ENCODE measurements at regions not wholly inside any gene's neighbourhood (a gene's known extent, or its start where the extent isn't known, plus 50 kb on each side); places are given as distances from the start of the nearest gene placed in this dataset.

- DNase-seq (ENCODE audit: insufficient read length, low spot score, missing footprints) = no peak
- no peaks in the 10 kb centered on the region for H3K4me1 ChIP-seq (ENCODE audit: insufficient read depth, low read length)
- H3K9me3 ChIP-seq (ENCODE audit: low read depth, low read length) = no peaks in the 10 kb centered on the region
- H3K79me2 ChIP-seq (ENCODE audit: insufficient read depth, low read length) = no peaks in the 10 kb centered on the region
- no peak overlapping the region for H3K4me2 ChIP-seq (ENCODE audit: insufficient read depth, low read length)
- no peaks in the 10 kb centered on the region for H3K27me3 ChIP-seq (ENCODE audit: insufficient read depth, low read length)
- no peak for TF ChIP-seq CTCF (IDR thresholded peaks at IDR 0.05; ENCODE audit: extremely low read depth, low read depth, low read length)
- H3K27ac ChIP-seq (ENCODE audit: low read depth, low read length) = no peak overlapping the region
- no peaks in the 10 kb centered on the region for H4K20me1 ChIP-seq (ENCODE audit: insufficient read depth, low read length)
- H3K4me3 ChIP-seq (ENCODE audit: insufficient read depth, low read length) = no peak overlapping the region
- H3K36me3 ChIP-seq (ENCODE audit: insufficient read depth, low read length) = no peaks in the 10 kb centered on the region
- no peak overlapping the region for H2AFZ ChIP-seq (ENCODE audit: low read length)
Measured at GRCh38 chr3:168558728-168559411, 463.1 kb upstream of the GOLIM4 start.

- no peak overlapping the region for H3K27ac ChIP-seq (ENCODE audit: low read depth, low read length)
- H3K27me3 ChIP-seq (ENCODE audit: insufficient read depth, low read length) = no peaks in the 10 kb centered on the region
- no peak for DNase-seq (ENCODE audit: insufficient read length, low spot score, missing footprints)
- no peaks in the 10 kb centered on the region for H3K4me1 ChIP-seq (ENCODE audit: insufficient read depth, low read length)
- no peaks in the 10 kb centered on the region for H3K36me3 ChIP-seq (ENCODE audit: insufficient read depth, low read length)
- no peak for TF ChIP-seq CTCF (IDR thresholded peaks at IDR 0.05; ENCODE audit: extremely low read depth, low read depth, low read length)
- no peaks in the 10 kb centered on the region for H3K9me3 ChIP-seq (ENCODE audit: low read depth, low read length)
- no peak overlapping the region for H3K4me2 ChIP-seq (ENCODE audit: insufficient read depth, low read length)
- no peaks in the 10 kb centered on the region for H4K20me1 ChIP-seq (ENCODE audit: insufficient read depth, low read length)
- H3K79me2 ChIP-seq (ENCODE audit: insufficient read depth, low read length) = no peaks in the 10 kb centered on the region
- no peak overlapping the region for H2AFZ ChIP-seq (ENCODE audit: low read length)
- H3K4me3 ChIP-seq (ENCODE audit: insufficient read depth, low read length) = no peak overlapping the region
Measured at GRCh38 chr3:168552251-168552650, 456.5 kb upstream of the GOLIM4 start.

- Histone ChIP-seq H3K36me3 (ENCODE audit: insufficient read depth, low read length) (no peaks in the 10 kb centered on the region), H3K4me1 (ENCODE audit: insufficient read depth, low read length) (no peaks in the 10 kb centered on the region), H3K27ac (ENCODE audit: low read depth, low read length) (no peak overlapping the region), H3K79me2 (ENCODE audit: insufficient read depth, low read length) (no peaks in the 10 kb centered on the region), H4K20me1 (ENCODE audit: insufficient read depth, low read length) (no peaks in the 10 kb centered on the region), H3K4me2 (ENCODE audit: insufficient read depth, low read length) (no peak overlapping the region), H2AFZ (ENCODE audit: low read length) (no peak overlapping the region), H3K9me3 (ENCODE audit: low read depth, low read length) (no peaks in the 10 kb centered on the region), H3K27me3 (ENCODE audit: insufficient read depth, low read length) (no peaks in the 10 kb centered on the region), H3K4me3 (ENCODE audit: insufficient read depth, low read length) (no peak overlapping the region)
- no peak for TF ChIP-seq CTCF (IDR thresholded peaks at IDR 0.05; ENCODE audit: extremely low read depth, low read depth, low read length)
- DNase-seq (ENCODE audit: insufficient read length, low spot score, missing footprints) = no peak
Measured at GRCh38 chr3:168548719-168549118, 453.0 kb upstream of the GOLIM4 start.

- Histone ChIP-seq H4K20me1 (ENCODE audit: insufficient read depth, low read length) (no peaks in the 10 kb centered on the region), H3K4me2 (ENCODE audit: insufficient read depth, low read length) (no peak overlapping the region), H3K4me1 (ENCODE audit: insufficient read depth, low read length) (no peaks in the 10 kb centered on the region), H3K9me3 (ENCODE audit: low read depth, low read length) (no peaks in the 10 kb centered on the region), H3K27me3 (ENCODE audit: insufficient read depth, low read length) (no peaks in the 10 kb centered on the region), H3K79me2 (ENCODE audit: insufficient read depth, low read length) (no peaks in the 10 kb centered on the region), H3K36me3 (ENCODE audit: insufficient read depth, low read length) (no peaks in the 10 kb centered on the region), H2AFZ (ENCODE audit: low read length) (no peak overlapping the region), H3K27ac (ENCODE audit: low read depth, low read length) (no peak overlapping the region), H3K4me3 (ENCODE audit: insufficient read depth, low read length) (no peak overlapping the region)
- no peak for DNase-seq (ENCODE audit: insufficient read length, low spot score, missing footprints)
- TF ChIP-seq CTCF (IDR thresholded peaks at IDR 0.05; ENCODE audit: extremely low read depth, low read depth, low read length) = no peak
Measured at GRCh38 chr3:168546707-168547106, 451.0 kb upstream of the GOLIM4 start.
